Islet of Langerhans (tissue), 1 donor: ENCODE measurements at regions not wholly inside any gene's neighbourhood (a gene's known extent, or its start where the extent isn't known, plus 50 kb on each side); places are given as distances from the start of the nearest gene placed in this dataset.

Experiments used
- FAIRE-seq: peaks from one replicate; lab custom pipeline; 2011; peaks lifted over from hg19 to GRCh38; lab: Jason Lieb, UNC

DNA sequence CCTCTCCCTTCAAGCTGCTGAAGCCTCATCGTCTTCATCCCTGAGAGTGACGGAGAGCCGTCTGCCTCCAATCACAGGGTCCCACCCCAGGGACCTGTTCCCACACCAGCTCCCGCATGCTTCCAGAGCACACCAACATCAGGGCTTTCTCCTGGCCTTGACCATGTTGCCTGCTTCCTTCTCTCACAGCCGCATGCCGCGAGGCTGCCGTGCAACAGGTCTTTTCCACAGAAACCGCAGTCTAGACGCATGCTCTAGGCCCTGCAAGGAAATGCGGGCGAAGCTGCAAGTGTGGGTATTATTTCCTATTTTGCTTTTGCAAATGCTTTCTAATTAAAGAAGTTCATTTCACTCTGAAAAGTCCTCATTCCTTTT is 277.8 kb downstream of the EIPR1 start:
- no peak for FAIRE-seq

DNA sequence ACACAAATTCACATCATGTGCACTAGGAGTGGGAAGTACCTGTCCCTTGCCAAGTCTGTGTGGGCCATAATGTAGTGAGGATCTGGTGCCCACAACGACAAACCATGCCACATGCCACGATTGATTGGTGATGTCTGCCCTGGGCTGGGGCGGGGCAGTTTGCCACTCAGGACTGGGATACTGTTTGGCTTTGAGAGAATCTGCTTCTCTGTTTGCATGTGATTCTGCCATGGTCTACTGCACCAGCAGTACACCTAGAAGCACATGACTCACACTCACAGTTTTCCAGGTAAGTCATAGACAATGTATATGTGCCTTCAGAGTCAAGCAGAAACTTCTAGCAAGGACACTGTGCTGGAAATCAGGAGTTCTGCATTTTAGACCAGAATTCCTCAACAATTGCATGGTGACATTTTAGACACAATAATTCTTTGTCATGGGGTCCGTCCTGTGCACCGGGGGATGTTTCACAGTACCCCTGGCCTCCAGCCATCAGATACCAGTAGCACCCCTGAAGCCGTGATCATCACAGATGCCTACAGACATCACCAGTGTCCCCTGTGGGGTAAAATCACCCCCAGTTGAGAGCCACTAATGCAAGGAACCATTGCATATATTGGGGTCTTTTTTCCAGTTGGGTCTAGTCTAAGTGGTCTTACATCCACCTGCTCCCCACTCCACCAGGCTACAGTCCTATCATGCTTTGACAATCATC is 278.3 kb downstream of the EIPR1 start:
- FAIRE-seq: no peak

DNA sequence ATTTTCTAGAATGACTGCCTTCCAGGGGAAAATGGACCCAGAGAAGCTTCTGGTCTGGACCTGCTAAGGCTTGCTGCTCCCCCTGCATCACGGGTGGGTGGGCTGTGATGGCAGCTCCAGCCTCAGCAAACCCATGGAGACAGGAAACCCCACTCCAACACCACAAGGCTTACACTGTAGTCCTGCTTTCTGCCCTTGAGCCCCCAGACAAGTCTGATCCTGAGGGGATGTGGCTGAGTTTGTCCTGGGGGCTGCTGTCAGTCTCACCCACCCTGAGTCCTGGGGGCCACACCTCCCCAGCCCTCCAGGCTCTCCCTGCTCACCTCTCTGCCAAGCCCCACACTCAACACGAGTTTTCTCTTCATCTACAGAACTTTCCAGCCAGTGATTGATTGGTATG is 279.4 kb downstream of the EIPR1 start:
- FAIRE-seq: no peak

DNA sequence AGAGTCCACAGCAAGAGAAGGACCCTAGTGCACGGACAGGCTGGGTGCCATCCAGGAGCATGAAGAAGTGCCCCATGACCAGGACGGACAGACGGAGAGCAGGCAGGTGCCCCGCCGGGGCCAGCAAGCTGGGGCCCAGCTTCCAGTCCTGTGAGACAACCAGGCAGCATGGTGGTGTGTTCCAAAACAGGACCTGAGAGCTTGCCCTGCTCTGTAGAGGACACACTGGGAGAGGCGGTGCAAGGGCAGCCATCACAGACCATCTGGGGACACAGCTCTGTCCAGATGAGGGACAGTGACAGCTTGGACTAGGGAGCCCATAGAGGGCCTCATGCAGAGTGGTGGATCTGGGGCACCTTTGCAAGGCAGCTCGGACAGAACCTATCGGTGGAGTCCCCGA is 279.8 kb downstream of the EIPR1 start:
- no peak for FAIRE-seq

DNA sequence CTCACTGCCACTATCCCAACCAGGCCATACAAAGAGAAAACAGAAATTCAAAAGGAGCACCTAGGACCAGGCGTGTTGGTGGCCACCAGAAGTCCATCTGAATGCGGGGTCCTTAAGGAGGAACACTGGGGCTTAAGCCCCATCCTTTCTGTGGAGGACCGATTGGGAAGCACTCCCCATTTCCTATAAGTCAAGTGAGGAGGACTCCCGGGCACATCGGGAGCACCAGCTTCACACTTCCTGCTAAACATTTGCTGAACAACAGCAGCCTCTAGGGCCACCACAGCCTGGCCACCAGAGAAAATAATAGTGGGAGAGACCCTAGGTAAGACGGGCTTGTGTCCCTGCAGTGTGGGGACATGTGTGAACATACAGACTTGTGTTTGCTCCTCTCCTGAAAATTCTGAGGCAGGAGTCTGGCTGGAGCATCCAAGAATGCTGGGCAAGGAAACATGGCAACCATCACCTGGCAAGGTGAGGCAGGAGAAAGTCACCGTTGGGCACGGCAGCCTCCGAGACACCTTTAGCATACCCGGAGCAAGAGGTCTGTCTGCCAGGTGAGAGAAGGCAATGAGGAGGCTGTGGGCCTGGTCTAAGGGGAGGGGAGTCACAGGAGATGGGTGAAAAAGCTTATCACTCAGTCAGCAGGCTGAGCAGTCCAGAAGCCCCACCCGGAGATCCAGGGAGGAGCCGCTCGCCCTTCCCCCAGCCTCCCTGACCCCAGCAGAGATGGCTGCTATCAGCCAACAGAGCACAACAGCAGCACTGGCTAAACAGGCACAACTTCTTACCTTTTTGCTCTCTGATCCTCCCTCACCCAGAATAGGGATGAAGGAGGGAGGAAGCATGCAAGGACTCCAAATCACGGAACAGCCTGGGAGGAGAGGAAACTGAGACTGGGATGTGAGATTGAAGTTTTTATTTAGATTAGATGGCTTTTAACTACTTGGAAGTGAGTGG is 282.3 kb downstream of the EIPR1 start:
- FAIRE-seq: no peak

DNA sequence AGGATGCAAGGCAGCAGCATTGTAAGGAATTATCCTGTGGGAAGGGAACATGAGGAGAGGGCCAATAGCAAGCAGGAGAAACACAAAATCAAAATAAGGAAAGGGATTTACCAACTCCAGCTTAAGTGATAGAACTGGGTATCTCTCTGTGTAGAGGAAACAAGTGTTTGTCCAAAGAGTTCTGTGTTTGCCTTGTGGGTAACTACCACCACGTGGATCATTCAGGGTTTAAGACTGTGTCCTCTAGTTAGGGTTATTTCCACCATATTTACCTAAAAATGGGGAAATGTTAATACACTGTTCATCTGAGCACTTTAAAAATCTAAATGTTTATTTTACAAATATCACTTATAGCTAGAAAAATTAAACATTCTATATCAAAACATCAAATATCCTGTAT is 283.3 kb downstream of the EIPR1 start:
- FAIRE-seq: no peak

DNA sequence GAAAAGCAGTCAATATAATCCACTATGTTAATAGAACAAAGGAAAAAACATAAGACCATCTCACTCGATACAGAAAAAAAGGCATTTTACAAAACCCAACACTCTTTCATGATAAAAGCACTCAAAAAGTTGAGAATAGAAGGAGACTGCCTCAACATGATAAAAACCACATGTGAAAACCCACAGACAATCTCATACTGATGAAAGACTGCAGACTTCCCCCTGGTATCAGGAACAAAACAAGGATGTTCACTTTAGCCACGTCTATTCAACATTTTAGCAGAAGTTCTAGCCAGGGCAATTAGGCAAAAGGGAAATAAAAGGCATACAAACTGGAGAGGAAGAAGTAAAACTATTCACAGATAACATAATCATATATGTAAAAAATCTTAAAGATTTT is 285.9 kb downstream of the EIPR1 start:
- no peak for FAIRE-seq

DNA sequence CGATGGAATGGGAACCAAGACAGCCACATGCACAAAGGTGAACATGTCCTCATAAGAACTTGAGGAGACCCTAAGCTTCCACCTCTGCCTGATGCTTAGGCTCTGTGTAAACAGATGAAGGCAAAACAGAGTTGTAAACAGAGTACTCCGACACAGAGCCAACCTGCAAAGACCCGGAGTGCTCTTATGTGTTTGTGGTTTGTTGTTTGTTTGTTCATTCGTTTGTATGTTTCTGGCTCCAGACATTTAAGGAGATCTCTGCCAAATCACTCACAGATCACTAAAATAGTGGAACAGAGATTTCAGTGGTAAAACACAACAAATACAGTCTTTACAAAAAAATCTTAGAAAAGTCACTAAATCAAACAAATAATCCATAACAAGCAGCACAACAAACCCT is 294.9 kb downstream of the EIPR1 start:
- FAIRE-seq: no peak

DNA sequence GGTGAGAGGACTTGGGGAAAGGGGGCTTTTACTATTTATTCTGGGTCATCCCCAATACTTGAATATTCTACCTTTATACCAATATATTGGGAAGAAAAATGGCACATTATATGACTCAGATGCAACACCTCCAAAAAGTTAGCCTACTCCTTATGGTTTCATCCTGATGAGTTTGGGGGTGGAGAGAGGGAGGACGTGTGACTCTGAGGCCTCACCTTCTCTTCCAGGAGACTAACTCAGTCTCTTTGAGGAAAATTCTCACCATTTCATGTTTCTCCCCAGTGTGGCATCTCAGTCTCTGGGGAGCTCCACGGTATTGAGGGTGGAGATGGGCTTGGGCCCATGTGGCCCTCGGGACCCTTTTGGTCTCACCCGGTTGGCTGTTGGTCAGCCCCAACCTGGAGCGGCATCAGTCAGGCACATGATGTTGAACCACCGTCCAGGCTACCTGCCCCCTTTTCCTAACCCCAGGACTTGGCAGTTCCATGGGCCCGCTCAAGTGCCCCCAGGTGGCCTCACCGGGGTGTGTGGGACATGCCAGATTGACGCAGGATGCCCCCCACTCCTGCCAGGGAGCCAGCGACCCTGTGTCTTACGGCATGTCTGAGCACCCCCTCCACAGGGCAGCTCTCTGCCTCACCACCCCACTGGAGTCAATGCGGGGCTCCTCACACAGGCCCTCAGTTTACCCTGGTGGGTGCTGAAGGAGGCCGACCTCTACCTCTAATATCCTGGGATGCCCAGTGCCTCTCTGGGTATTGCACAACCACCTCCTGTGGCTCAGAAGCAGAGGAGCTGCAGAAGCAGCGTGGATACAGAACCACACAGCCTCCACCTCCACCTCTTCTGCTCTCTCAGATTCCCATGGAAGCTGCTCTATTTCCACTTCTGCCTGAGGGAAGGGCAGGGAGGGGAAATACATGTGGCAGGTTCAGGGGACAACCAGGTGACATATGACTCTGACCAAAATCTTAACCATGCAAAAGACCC is 297.4 kb downstream of the EIPR1 start:
- no peak for FAIRE-seq

DNA sequence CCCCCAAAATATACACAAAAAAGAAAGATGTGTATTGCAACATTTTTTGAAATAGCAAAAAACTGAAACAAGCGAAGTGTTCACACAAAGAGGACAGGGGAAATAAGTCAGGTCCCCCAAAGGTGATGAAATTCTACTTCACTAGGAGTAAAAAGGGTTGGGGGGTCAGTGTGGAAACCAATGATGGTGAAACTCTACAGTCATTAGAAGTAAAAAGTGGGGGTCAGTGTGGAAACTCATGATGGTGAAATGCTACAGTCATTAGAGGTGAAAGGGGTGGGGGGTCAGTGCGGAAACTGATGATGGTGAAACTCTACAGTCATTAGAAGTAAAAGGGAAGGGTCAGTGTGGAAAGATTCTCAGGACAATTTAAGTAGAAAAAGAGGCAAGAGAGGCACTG is 298.2 kb downstream of the EIPR1 start:
- FAIRE-seq: no peak

DNA sequence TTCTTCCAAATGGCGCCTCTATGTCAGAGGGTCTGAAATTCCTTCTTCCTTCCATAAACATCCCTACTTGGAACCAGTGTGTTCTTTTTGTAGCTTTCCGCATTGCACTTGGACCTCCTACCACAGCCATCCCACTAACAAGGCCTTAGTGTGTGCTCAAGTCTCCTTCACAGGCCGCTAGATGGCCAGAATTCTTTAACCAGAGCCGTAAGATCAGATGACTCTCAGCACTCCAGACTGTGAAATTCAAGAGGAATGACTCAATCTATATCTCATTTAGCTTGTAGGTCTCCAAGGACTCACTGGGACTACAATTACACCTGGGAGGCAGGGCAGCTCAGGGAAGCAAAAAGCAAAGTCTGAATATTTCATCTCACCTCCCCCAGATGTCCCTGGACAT is 298.9 kb downstream of the EIPR1 start:
- no peak for FAIRE-seq

DNA sequence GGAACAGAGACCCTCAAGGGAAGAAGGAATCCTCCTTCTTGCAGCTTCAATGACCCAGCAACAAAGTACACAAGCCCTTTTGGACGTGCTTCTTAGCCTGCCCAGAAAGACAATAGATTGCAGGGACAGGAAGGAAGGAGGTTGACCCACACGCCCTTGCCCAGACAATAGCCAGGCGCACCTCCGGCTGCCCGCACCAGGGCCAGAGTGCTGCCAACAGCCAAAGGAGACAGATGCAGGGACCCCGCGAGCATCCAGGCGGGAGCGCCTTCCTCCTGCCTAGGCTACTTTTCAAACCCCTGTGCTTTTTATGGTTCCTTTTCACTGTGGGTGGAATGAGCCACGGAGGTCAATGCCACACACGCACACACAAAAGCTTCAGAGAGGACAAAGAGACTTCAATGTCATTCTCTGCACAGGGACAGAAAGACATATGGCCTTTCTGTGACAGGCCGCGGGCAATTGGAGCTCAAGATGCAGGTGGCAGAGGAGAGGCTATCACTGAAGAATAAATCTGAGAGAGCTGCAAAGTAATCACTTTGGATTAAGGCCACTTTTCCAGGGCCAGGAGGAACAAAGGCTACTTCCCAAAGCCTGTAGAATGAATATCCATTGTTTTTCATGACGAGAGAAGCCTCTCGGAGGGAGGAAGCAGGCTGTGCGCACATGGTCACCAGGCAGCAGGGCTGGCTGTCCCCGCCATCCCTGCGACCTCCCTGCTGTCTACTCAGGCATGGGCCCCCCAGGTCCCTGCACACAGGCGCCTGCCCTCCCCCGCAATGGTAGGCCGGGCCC is 300.6 kb downstream of the EIPR1 start:
- no peak for FAIRE-seq

DNA sequence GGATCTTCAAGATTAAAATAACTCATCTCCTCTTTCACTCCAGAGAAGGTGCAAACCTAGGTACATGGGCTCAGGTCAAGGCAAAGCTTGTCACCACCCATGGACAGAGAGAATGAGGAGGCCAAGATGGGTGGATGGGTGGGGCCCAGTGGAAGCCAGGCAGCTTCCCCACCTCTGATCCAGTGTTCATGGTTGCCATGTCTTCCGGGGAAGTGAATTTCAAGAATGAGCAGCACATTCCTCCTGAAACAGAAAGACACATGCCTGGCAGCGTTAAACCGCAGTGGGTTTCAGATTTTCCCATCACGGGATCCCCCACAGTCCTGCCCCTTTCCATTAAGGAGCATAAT is 301.7 kb downstream of the EIPR1 start:
- no peak for FAIRE-seq

DNA sequence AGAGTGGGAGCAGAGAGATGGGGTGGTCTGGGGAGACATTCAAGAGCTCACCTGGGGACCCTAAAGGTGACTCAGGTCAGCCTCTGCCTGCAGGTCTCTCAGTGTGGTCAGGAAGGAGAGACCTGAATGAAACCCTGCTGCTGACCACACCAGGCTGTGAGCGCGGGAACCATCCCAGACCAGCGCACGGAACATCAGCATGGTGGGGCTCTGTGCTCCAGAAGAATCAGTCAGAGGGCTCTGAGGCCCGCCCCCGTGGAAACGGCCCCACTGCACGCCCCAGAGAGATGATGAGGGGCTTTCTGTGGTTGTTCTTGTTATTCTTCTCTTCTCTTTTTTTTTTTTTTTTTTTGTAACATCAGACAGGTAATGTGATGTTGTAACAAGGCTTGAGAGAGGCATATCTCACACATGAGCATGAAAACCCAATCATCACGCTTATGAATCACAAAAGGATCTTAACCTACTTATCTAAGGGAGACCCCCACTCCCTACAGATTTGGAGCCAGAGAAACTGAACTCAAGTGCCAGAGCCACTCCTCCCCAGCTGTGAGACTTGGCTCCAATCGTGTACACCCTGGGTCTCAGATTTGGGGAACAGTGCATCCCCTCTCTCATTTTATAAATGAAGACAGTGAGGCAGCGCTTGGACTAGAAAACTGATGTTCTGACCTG is 302.2 kb downstream of the EIPR1 start:
- FAIRE-seq: no peak

DNA sequence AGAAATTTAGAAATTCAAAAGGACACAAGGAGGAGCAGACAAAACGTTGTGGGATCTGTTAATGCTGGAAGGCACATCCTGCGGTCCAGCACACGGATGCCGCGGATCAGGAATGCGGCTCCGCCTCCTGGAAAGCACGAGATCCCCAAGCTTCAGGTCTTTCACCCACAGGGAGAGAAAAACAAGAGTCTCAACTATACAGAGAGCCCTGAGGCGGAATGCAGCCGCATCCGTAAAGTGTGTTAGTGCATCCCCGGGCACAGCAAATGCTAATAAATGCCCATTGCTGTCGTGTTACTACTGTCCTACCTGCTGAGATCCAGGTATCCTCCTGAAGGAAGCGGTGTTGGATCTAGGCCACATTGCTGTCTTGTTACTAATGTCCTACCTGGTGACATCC is 303.9 kb downstream of the EIPR1 start:
- FAIRE-seq: no peak

DNA sequence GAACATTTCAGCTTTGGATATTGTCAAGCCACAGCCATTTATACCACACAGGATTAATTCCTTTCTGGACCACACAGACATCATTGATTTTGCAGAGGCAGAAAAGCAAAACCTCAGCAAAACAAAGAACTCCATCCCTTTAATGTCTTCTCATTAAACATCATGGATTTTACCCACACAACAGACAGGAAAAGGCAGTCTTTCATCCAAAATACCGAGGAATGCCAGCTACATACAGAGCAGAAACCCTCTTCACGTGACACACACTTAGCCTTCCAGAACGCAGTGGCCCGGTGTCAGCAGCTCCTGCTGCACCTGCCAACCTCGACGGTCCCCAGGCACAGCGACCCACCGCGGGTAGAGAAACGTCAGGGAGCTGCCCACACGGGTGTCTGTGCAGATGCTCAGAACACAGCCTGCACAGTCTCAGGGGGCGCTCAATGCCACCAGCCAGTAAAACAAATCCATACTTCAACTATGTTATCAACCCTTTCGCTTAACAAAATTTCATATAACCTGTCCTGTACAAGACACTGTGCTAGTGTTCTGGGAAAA is 304.5 kb downstream of the EIPR1 start:
- FAIRE-seq: no peak

DNA sequence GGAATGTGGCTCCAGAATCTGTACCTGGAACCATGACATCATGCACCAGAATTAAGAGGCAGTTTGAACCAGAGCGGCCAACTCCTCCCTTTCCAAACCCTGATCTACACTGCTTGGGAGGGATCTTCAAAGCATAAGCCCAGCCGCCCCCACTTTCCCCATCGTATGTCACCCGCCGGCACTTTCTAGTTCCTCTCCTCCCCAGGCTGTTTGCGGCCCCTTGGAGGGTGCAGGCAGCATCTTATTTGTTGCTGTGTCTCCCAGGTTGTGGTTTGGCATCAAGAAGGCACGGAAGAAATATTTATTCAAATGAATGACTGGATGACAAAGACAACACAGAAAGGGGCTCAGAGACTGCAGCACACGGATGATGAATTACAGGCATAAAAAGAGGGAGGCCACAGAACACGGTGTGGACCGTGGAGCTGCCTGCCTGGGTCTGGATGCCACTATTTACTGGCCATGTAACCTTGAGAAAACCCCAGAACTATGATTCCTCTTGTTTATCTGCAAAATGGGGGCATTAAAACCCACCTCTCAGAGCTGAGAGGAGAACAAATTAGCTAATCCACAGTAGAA is 305.8 kb downstream of the EIPR1 start:
- no peak for FAIRE-seq

DNA sequence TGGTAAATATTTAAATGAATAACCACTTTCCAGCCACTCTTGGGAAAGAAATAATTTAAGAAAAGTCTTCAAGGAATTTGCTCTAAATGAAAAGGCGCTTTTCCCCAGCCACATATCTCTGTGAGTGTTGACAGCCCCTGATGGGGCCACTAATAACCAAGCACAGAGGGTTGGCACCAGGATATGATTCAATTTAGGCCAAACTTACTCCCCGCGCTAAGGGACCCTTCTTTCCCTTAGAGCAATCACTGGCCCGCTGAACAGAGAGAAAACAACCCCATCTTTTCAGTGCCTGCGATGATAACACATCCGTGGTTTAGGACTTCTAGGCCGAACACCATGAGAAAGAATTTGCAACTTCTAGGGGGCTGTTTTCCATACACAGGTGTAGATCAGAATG is 310.8 kb downstream of the EIPR1 start:
- no peak for FAIRE-seq

DNA sequence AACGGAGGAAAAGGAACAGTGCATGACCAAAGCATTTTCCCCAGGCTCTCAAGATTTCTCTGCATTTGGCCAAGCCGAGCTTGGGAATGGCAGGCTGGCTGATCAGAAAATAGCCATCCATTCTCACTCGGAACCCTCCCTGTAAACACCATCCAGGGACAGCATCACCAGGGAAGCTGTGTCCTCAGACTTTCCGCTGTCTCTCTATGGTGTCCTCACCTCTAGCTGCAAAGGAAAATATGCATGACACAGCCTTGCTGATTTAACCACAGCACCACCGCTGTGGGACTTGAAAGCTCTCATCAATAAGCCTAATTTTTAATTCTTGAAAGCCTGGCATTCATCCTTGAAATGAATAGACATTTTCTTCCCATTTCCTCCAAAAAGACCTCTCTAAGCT is 311.7 kb downstream of the EIPR1 start:
- no peak for FAIRE-seq

DNA sequence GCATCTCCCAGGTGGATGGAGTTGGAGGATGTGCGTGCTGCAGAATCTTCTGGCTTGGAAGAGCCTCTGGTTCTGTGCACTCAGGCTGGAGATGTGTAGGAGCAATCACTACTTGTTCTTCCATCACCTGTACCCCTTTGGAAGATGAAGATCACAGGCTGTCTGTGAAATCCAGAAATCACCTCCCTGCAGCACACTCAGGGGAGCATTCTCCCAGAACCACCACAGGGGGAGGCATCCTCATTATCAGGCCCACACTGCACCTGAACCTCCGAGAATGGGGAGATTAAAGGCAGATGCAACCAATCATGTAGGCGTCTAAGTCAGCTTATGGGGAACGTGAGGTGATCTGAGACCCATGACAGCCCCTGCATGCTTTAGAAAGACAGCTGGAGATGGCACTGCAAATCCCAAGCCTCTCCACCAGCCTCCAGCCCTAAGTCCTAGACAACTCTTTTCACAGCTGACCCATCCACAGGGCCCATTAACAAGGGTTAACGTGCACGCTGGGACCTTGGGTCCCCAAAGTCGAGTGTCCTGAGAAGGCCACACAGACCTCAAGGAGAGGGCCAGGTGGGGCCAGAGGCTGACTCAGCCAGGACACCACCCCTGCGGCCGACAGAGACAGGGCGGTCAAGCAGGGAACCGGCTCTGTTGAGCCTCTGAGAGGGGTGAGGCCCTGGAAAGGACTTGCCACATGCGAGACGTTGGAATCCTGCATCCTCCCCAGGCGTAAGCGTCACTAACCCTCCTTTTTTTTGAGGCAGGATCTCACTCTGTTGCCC is 314.9 kb downstream of the EIPR1 start:
- FAIRE-seq: no peak
